H1 (cell line): ENCODE measurements at regions not wholly inside any gene's neighbourhood (a gene's known extent, or its start where the extent isn't known, plus 50 kb on each side); places are given as distances from the start of the nearest gene placed in this dataset.

ENCODE experiments used
- CTCF ChIA-PET: fragments of 300-600 bp; sonication (Branson Sonifier 250); formaldehyde crosslinking; loops from one replicate; lab custom pipeline; 2021; ENCODE audit not compliant: partially characterized antibody; lab: Charles Lee
- POLR2A ChIA-PET: fragments of 300-600 bp; sonication (Branson Sonifier 250); formaldehyde crosslinking; loops from one replicate; lab custom pipeline; 2021; ENCODE audit warnings: inconsistent platforms; ENCODE audit not compliant: partially characterized antibody; lab: Charles Lee
- DNase-seq, 2 experiments: peaks; one replicate each; pipeline versions ENCODE4 v3.0.0 to v3.0.0-alpha.2; 2010 to 2022; ENCODE audit warnings: low spot score in 2 of 2, low read depth in 1 of 2, mixed read lengths in 1 of 2
- FAIRE-seq: peaks from 2 replicates; lab custom pipeline; 2011; peaks lifted over from hg19 to GRCh38; lab: Jason Lieb, UNC
- H2AFZ ChIP-seq: 2 replicates; pipeline ENCODE4 v1.8.1; 2012; ENCODE audit warnings: low read length, inconsistent platforms
- H2AK5ac ChIP-seq: 2 replicates; pipeline ENCODE4 v1.6.1; 2013; ENCODE audit warnings: low read depth, low read length
- H2BK120ac ChIP-seq: replicated peaks from 2 replicates; pipeline ENCODE3; 2013; ENCODE audit warnings: low read depth, low read length, inconsistent platforms
- H2BK12ac ChIP-seq: 2 replicates; pipeline ENCODE4 v1.6.1; 2013; ENCODE audit warnings: low read depth, low read length
- H2BK15ac ChIP-seq: 2 replicates; pipeline ENCODE4 v1.6.1; 2013; ENCODE audit warnings: low read length
- H2BK20ac ChIP-seq: 2 replicates; pipeline ENCODE4 v1.6.1; 2013; ENCODE audit warnings: low read length
- H2BK5ac ChIP-seq: 2 replicates; pipeline ENCODE4 v1.6.1; 2013; ENCODE audit warnings: low read depth, low read length
- H3K14ac ChIP-seq: 2 replicates; pipeline ENCODE4 v1.6.1; 2013; ENCODE audit warnings: inconsistent platforms; ENCODE audit not compliant: insufficient read length
- H3K18ac ChIP-seq: 2 replicates; pipeline ENCODE4 v1.6.1; 2013; ENCODE audit warnings: low read length; ENCODE audit errors: extremely low read depth
- H3K23ac ChIP-seq: 2 replicates; pipeline ENCODE4 v1.6.1; 2013; ENCODE audit warnings: inconsistent platforms; ENCODE audit not compliant: insufficient read length
- H3K23me2 ChIP-seq: 2 replicates; pipeline ENCODE4 v1.6.1; 2013; ENCODE audit warnings: low read depth, low read length
- H3K27ac ChIP-seq: 2 replicates; pipeline ENCODE4 v1.6.1; 2011; ENCODE audit warnings: low read depth, low read length, inconsistent platforms
- H3K27me3 ChIP-seq, 4 experiments: replicated peaks in 1 of 4; 1 replicate in 1 of 4; 2 replicates in 3 of 4; pipeline versions ENCODE4 v1.6.1 to v1.8.1; 2011 to 2013; ENCODE audit warnings: low read length in 3 of 4, mild to moderate bottlenecking in 3 of 4, inconsistent platforms in 2 of 4, mixed read lengths in 2 of 4, moderate library complexity in 1 of 4; ENCODE audit not compliant: control insufficient read depth in 3 of 4, insufficient read depth in 3 of 4; ENCODE audit errors: extremely low read depth in 1 of 4
- H3K36me3 ChIP-seq, 4 experiments: 2 replicates each; pipeline versions ENCODE4 v1.6.1 to v1.8.1; 2011 to 2013; ENCODE audit warnings: mild to moderate bottlenecking in 4 of 4, low read length in 3 of 4, moderate library complexity in 2 of 4, control low read depth in 1 of 4, inconsistent platforms in 1 of 4; ENCODE audit not compliant: insufficient read depth in 4 of 4, control insufficient read depth in 2 of 4
- H3K4ac ChIP-seq: replicated peaks from 2 replicates; pipeline ENCODE3; 2013; ENCODE audit warnings: low read length, low read depth, mixed read lengths, inconsistent platforms; ENCODE audit not compliant: insufficient read length
- H3K4me1 ChIP-seq, 4 experiments: replicated peaks in 1 of 4; 1 replicate in 1 of 4; 2 replicates in 3 of 4; pipeline versions ENCODE4 v1.6.1 to v1.8.1; 2011 to 2013; ENCODE audit warnings: low read length in 3 of 4, inconsistent platforms in 2 of 4, mixed read lengths in 1 of 4; ENCODE audit not compliant: insufficient read depth in 4 of 4, control insufficient read depth in 3 of 4
- H3K4me2 ChIP-seq, 2 experiments: 2 replicates each; pipeline versions ENCODE4 v1.6.1 to v1.8.1; 2011 to 2013; ENCODE audit warnings: low read depth in 2 of 2, low read length in 2 of 2, control low read depth in 1 of 2, inconsistent platforms in 1 of 2, mild to moderate bottlenecking in 1 of 2; ENCODE audit not compliant: insufficient read depth in 1 of 2
- H3K4me3 ChIP-seq, 4 experiments: fragments of 200-600, 300-600 bp in 1 of 4; sonication (generic), shearing (Covaris generic), sonication (Bioruptor Twin) in 1 of 4; 2 replicates each; pipeline versions ENCODE4 v1.5.1 to v1.8.1; 2011 to 2016; ENCODE audit warnings: low read length in 4 of 4, low read depth in 3 of 4, control low read depth in 2 of 4, inconsistent platforms in 2 of 4, mild to moderate bottlenecking in 2 of 4, mixed read lengths in 1 of 4, moderate library complexity in 1 of 4; ENCODE audit not compliant: insufficient read depth in 2 of 4; ENCODE audit errors: extremely low read depth in 1 of 4
- H3K56ac ChIP-seq: replicated peaks from 2 replicates; pipeline ENCODE3; 2013; ENCODE audit warnings: low read depth, mild to moderate bottlenecking, mixed read lengths, low read length, inconsistent platforms; ENCODE audit not compliant: insufficient read length
- H3K79me1 ChIP-seq: 2 replicates; pipeline ENCODE4 v1.6.1; 2013; ENCODE audit warnings: low read depth, low read length, control low read depth
- H3K79me2 ChIP-seq, 2 experiments: 2 replicates each; pipeline versions ENCODE4 v1.6.1 to v1.8.1; 2012 to 2013; ENCODE audit warnings: low read length in 2 of 2, mild to moderate bottlenecking in 2 of 2, inconsistent platforms in 1 of 2; ENCODE audit not compliant: insufficient read depth in 2 of 2, control insufficient read depth in 1 of 2
- H3K9ac ChIP-seq, 4 experiments: replicated peaks in 1 of 4; 1 replicate in 1 of 4; 2 replicates in 3 of 4; pipeline versions ENCODE4 v1.6.1 to v1.8.1; 2011 to 2013; ENCODE audit warnings: low read depth in 3 of 4, low read length in 3 of 4, control low read depth in 2 of 4, mild to moderate bottlenecking in 2 of 4, moderate library complexity in 2 of 4, inconsistent platforms in 1 of 4; ENCODE audit errors: extremely low read depth in 1 of 4
- H3K9me3 ChIP-seq, 2 experiments: 2 replicates each; pipeline versions ENCODE4 v1.6.1 to v1.8.1; 2012 to 2013; ENCODE audit warnings: mild to moderate bottlenecking in 2 of 2, moderate library complexity in 2 of 2, control low read depth in 1 of 2, inconsistent platforms in 1 of 2, low read depth in 1 of 2, low read length in 1 of 2, mixed read lengths in 1 of 2; ENCODE audit not compliant: insufficient read depth in 2 of 2
- H4K20me1 ChIP-seq, 2 experiments: replicated peaks in 1 of 2; 2 replicates each; pipeline versions ENCODE3 to v1.8.1; 2011 to 2013; ENCODE audit warnings: inconsistent platforms in 2 of 2, low read length in 2 of 2, mild to moderate bottlenecking in 1 of 2; ENCODE audit not compliant: insufficient read depth in 2 of 2, control insufficient read depth in 1 of 2
- H4K5ac ChIP-seq: 2 replicates; pipeline ENCODE4 v1.6.1; 2013; ENCODE audit warnings: low read length, low read depth, mixed read lengths, inconsistent platforms; ENCODE audit not compliant: insufficient read length
- H4K8ac ChIP-seq: 2 replicates; pipeline ENCODE4 v1.8.0; 2013; ENCODE audit warnings: mild to moderate bottlenecking, moderate library complexity, low read length, inconsistent platforms; ENCODE audit not compliant: insufficient read depth; ENCODE audit errors: extremely low read depth
- H4K91ac ChIP-seq: replicated peaks from 2 replicates; pipeline ENCODE3; 2013; ENCODE audit warnings: low read length, mixed read lengths, inconsistent platforms; ENCODE audit not compliant: insufficient read length
- CHD7 ChIP-seq: fragments of 300-600 bp; sonication (generic); IDR thresholded peaks from 2 replicates; pipeline ENCODE4 v1.7.1; 2012; ENCODE audit warnings: low read length, moderate library complexity, mild to moderate bottlenecking, inconsistent platforms; ENCODE audit not compliant: insufficient replicate concordance
- TEAD4 ChIP-seq: IDR thresholded peaks from 2 replicates; pipeline ENCODE4 v1.6.1; 2012; ENCODE audit warnings: low read depth, low read length, inconsistent platforms, mixed read lengths

DNA sequence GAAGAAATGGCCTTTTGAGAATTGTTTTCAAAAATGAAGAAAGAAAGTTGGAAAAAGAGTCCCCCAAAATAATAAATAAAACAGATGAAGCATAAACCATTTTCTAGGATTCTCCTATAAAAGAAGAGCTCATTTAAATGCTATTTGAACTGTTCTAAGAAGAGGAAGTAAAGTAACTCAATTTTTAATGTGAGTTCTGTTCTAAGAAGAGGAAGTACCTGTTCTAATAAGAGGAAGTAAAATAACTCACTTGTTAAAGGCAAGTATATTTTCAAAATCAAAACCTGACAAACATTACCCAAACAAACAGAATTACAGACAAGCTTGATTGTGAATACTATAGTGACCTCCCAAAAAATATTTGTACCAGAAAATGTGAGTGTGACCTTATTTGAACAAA lies 1326.3 kb downstream of the C4orf33 start:
- no peak overlapping the region for H3K9ac ChIP-seq
- TF ChIP-seq TEAD4, result no peak
- no peak for TF ChIP-seq CHD7

More for the DNA sequence above, 1326.3 kb downstream of the C4orf33 start:
- H3K4me1 ChIP-seq, result no peaks in the 10 kb centered on the region
- no peak overlapping the region for H3K18ac ChIP-seq
- H2AFZ ChIP-seq, result no peak overlapping the region
- no peaks in the 10 kb centered on the region for H3K27me3 ChIP-seq
- H3K79me2 ChIP-seq, result no peaks in the 10 kb centered on the region
- no peak overlapping the region for H3K4ac ChIP-seq
- H2BK12ac ChIP-seq, result no peak overlapping the region
- CTCF ChIA-PET, result no interaction called here
- no peaks in the 10 kb centered on the region for H3K79me1 ChIP-seq
- no peak overlapping the region for H4K91ac ChIP-seq
- DNase-seq (no peak), FAIRE-seq (no peak)
- H3K14ac ChIP-seq, result no peak overlapping the region
- H3K9me3 ChIP-seq, result no peaks in the 10 kb centered on the region
- no peak overlapping the region for H4K8ac ChIP-seq
- POLR2A ChIA-PET, result no interaction called here
- H4K5ac ChIP-seq, result no peak overlapping the region
- H2BK15ac ChIP-seq, result no peak overlapping the region
- H2AK5ac ChIP-seq, result no peak overlapping the region
- H4K20me1 ChIP-seq, result no peaks in the 10 kb centered on the region
- H3K23me2 ChIP-seq, result no peaks in the 10 kb centered on the region
- H3K56ac ChIP-seq, result no peak overlapping the region
- H3K4me3 ChIP-seq, result no peak overlapping the region
- no peak overlapping the region for H2BK20ac ChIP-seq
- H3K27ac ChIP-seq, result no peak overlapping the region
- no peak overlapping the region for H2BK120ac ChIP-seq
- H3K4me2 ChIP-seq, result no peak overlapping the region
- no peaks in the 10 kb centered on the region for H3K36me3 ChIP-seq
- H2BK5ac ChIP-seq, result no peak overlapping the region
- no peak overlapping the region for H3K23ac ChIP-seq
